ENCODE measurements at regions not wholly inside any gene's neighbourhood (a gene's known extent, or its start where the extent isn't known, plus 50 kb on each side); places are given as distances from the start of the nearest gene placed in this dataset.

GRCh38 chr17:49915260-49915659, 53.7 kb upstream of the DLX4 start:
- Histone ChIP-seq H2AFZ (ENCODE audit: low read length) (no peak overlapping the region), H3K9me3 (ENCODE audit: control insufficient read depth, insufficient read depth, low read depth, low read length) (no peaks in the 10 kb centered on the region), H3K27ac (ENCODE audit: insufficient read depth, low read length) (no peak overlapping the region), H3K9ac (ENCODE audit: insufficient read depth, low read length) (no peak overlapping the region), H4K20me1 (ENCODE audit: control insufficient read depth, extremely low read depth, insufficient read depth, low read length) (no peaks in the 10 kb centered on the region), H3K4me1 (ENCODE audit: control insufficient read depth, extremely low read depth, insufficient read depth, low read length) (no peaks in the 10 kb centered on the region), H3K79me2 (ENCODE audit: control insufficient read depth, insufficient read depth, low read length) (no peaks in the 10 kb centered on the region), H3K4me3 (replicated peaks in 1 of 4; ENCODE audit: control extremely low read depth in 1 of 4, insufficient read depth in 1 of 4, low read depth in 3 of 4, low read length in 4 of 4) (no peak overlapping the region), H3K36me3 (ENCODE audit: control insufficient read depth, insufficient read depth, low read length) (no peaks in the 10 kb centered on the region), H3K27me3 (ENCODE audit: control insufficient read depth, insufficient read depth, low read length) (peaks cover 41% of the 10 kb centered on the region), H3K4me2 (ENCODE audit: extremely low read depth, insufficient read depth, low read length) (no peak overlapping the region)
- no peak for DNase-seq (ENCODE audit: low read depth in 2 of 2)
- no peak for TF ChIP-seq EZH2 (IDR thresholded peaks at IDR 0.05; ENCODE audit: low read length, missing control alignments)
- no peak for TF ChIP-seq CTCF (conservative IDR thresholded peaks at IDR 0.05 in 1 of 2, IDR thresholded peaks at IDR 0.05 in 1 of 2; ENCODE audit: low read depth in 1 of 2, low read length in 2 of 2)

- no peak overlapping the region for H3K4me3 ChIP-seq (replicated peaks in 1 of 4; ENCODE audit: control extremely low read depth in 1 of 4, insufficient read depth in 1 of 4, low read depth in 3 of 4, low read length in 4 of 4)
- H3K36me3 ChIP-seq (ENCODE audit: control insufficient read depth, insufficient read depth, low read length), result no peaks in the 10 kb centered on the region
- no peaks in the 10 kb centered on the region for H3K4me1 ChIP-seq (ENCODE audit: control insufficient read depth, extremely low read depth, insufficient read depth, low read length)
- no peak overlapping the region for H3K27ac ChIP-seq (ENCODE audit: insufficient read depth, low read length)
- no peak overlapping the region for H3K9ac ChIP-seq (ENCODE audit: insufficient read depth, low read length)
- peaks cover 37% of the 10 kb centered on the region for H3K27me3 ChIP-seq (ENCODE audit: control insufficient read depth, insufficient read depth, low read length)
- H2AFZ ChIP-seq (ENCODE audit: low read length), result no peak overlapping the region
- no peak for TF ChIP-seq CTCF (conservative IDR thresholded peaks at IDR 0.05 in 1 of 2, IDR thresholded peaks at IDR 0.05 in 1 of 2; ENCODE audit: low read depth in 1 of 2, low read length in 2 of 2)
- no peak for TF ChIP-seq EZH2 (IDR thresholded peaks at IDR 0.05; ENCODE audit: low read length, missing control alignments)
- no peak overlapping the region for H3K4me2 ChIP-seq (ENCODE audit: extremely low read depth, insufficient read depth, low read length)
- DNase-seq (ENCODE audit: low read depth in 2 of 2), result no peak
- H3K9me3 ChIP-seq (ENCODE audit: control insufficient read depth, insufficient read depth, low read depth, low read length), result no peaks in the 10 kb centered on the region
- no peaks in the 10 kb centered on the region for H4K20me1 ChIP-seq (ENCODE audit: control insufficient read depth, extremely low read depth, insufficient read depth, low read length)
- H3K79me2 ChIP-seq (ENCODE audit: control insufficient read depth, insufficient read depth, low read length), result no peaks in the 10 kb centered on the region
Measured at GRCh38 chr17:49915670-49916069, 53.3 kb upstream of the DLX4 start.

GRCh38 chr17:49916854-49917515, 52.0 kb upstream of the DLX4 start:
- H3K9ac ChIP-seq (ENCODE audit: insufficient read depth, low read length), result no peak overlapping the region
- TF ChIP-seq EZH2 (IDR thresholded peaks at IDR 0.05; ENCODE audit: low read length, missing control alignments) (no peak), CTCF (conservative IDR thresholded peaks at IDR 0.05 in 1 of 2, IDR thresholded peaks at IDR 0.05 in 1 of 2; ENCODE audit: low read depth in 1 of 2, low read length in 2 of 2) (no peak)
- no peak overlapping the region for H3K4me3 ChIP-seq (replicated peaks in 1 of 4; ENCODE audit: control extremely low read depth in 1 of 4, insufficient read depth in 1 of 4, low read depth in 3 of 4, low read length in 4 of 4)
- no peak overlapping the region for H3K4me2 ChIP-seq (ENCODE audit: extremely low read depth, insufficient read depth, low read length)
- no peak overlapping the region for H2AFZ ChIP-seq (ENCODE audit: low read length)
- no peak overlapping the region for H3K27ac ChIP-seq (ENCODE audit: insufficient read depth, low read length)
- no peaks in the 10 kb centered on the region for H3K79me2 ChIP-seq (ENCODE audit: control insufficient read depth, insufficient read depth, low read length)
- H3K36me3 ChIP-seq (ENCODE audit: control insufficient read depth, insufficient read depth, low read length), result no peaks in the 10 kb centered on the region
- H3K4me1 ChIP-seq (ENCODE audit: control insufficient read depth, extremely low read depth, insufficient read depth, low read length), result no peaks in the 10 kb centered on the region
- DNase-seq (ENCODE audit: low read depth in 2 of 2), result no peak
- H3K9me3 ChIP-seq (ENCODE audit: control insufficient read depth, insufficient read depth, low read depth, low read length), result no peaks in the 10 kb centered on the region
- peaks cover 32% of the 10 kb centered on the region for H3K27me3 ChIP-seq (ENCODE audit: control insufficient read depth, insufficient read depth, low read length)
- no peaks in the 10 kb centered on the region for H4K20me1 ChIP-seq (ENCODE audit: control insufficient read depth, extremely low read depth, insufficient read depth, low read length)

Measured in fibroblast of lung (primary cell).